HG03354 (cell line): ENCODE measurements at regions not wholly inside any gene's neighbourhood (a gene's known extent, or its start where the extent isn't known, plus 50 kb on each side); places are given as distances from the start of the nearest gene placed in this dataset.
"Not testable (repeated sequence)": the region's sequence is repeated elsewhere in the genome, so short reads cannot be mapped to it uniquely, and the experiment has no call there.

ENCODE experiments used
- ATAC-seq: cut with Tn5 transposase; IDR thresholded peaks from one replicate; pipeline ENCODE4 v1.9.1; 2021; ENCODE audit warnings: mild to moderate bottlenecking; ENCODE audit not compliant: unreplicated experiment, poor library complexity, severe bottlenecking

- no peak for ATAC-seq
Observed at GRCh38 chr1:181250038-181250437, 161.5 kb downstream of the IER5 start.

GRCh38 chr1:181251001-181251712 is 162.7 kb downstream of the IER5 start:
- ATAC-seq, result no peak

GRCh38 chr1:181251713-181252075 is 163.2 kb downstream of the IER5 start:
- ATAC-seq, result no peak

GRCh38 chr1:181253601-181254000 is 165.1 kb downstream of the IER5 start:
- ATAC-seq, result not testable (repeated sequence)

GRCh38 chr1:181255270-181255929 is 166.9 kb downstream of the IER5 start:
- no peak for ATAC-seq

- ATAC-seq, result peak; percentile 97
Observed at GRCh38 chr1:181257117-181257516, 168.6 kb downstream of the IER5 start.

- ATAC-seq, result no peak
Observed at GRCh38 chr1:181259026-181259745, 170.7 kb downstream of the IER5 start.

- ATAC-seq, result no peak
Observed at GRCh38 chr1:181260271-181260670, 171.8 kb downstream of the IER5 start.

- no peak for ATAC-seq
Observed at GRCh38 chr1:181260994-181261393, 172.5 kb downstream of the IER5 start.

- no peak for ATAC-seq
Observed at GRCh38 chr1:181262069-181262468, 173.6 kb downstream of the IER5 start.

- ATAC-seq, result no peak
Observed at GRCh38 chr1:181263444-181263843, 174.9 kb downstream of the IER5 start.

- ATAC-seq, result no peak
Observed at GRCh38 chr1:181264821-181265220, 176.3 kb downstream of the IER5 start.

GRCh38 chr1:181284978-181285377 is 196.5 kb downstream of the IER5 start:
- no peak for ATAC-seq

GRCh38 chr1:181295217-181295616 is 188.1 kb upstream of the CACNA1E start:
- ATAC-seq, result no peak

GRCh38 chr1:181296180-181296579 is 187.1 kb upstream of the CACNA1E start:
- no peak for ATAC-seq

- ATAC-seq, result no peak
Observed at GRCh38 chr1:181308098-181308497, 175.2 kb upstream of the CACNA1E start.

GRCh38 chr1:181310560-181310959 is 172.8 kb upstream of the CACNA1E start:
- no peak for ATAC-seq

GRCh38 chr1:181312946-181313345 is 170.4 kb upstream of the CACNA1E start:
- ATAC-seq, result no peak

- ATAC-seq, result no peak
Observed at GRCh38 chr1:181313466-181313865, 169.9 kb upstream of the CACNA1E start.

GRCh38 chr1:181314010-181314409 is 169.3 kb upstream of the CACNA1E start:
- ATAC-seq, result no peak

- ATAC-seq, result no peak
Observed at GRCh38 chr1:181314959-181315358, 168.4 kb upstream of the CACNA1E start.
